HL-60 (cell line): ENCODE measurements at regions not wholly inside any gene's neighbourhood (a gene's known extent, or its start where the extent isn't known, plus 50 kb on each side); places are given as distances from the start of the nearest gene placed in this dataset.

Source experiments
- CTCF ChIP-seq: IDR thresholded peaks from one replicate; pipeline ENCODE4 v1.5.1; 2011; ENCODE audit warnings: low read length, control low read depth, inconsistent platforms; ENCODE audit not compliant: insufficient read depth
- GABPA ChIP-seq: IDR thresholded peaks from 2 replicates; pipeline ENCODE4 v1.6.1; 2012; ENCODE audit warnings: low read depth
- POLR2AphosphoS5 ChIP-seq: IDR thresholded peaks from 2 replicates; pipeline ENCODE4 v1.6.1; 2012; ENCODE audit warnings: low read depth
- REST ChIP-seq: IDR thresholded peaks from 2 replicates; pipeline ENCODE4 v1.6.1; 2012; ENCODE audit warnings: low read depth; ENCODE audit not compliant: insufficient replicate concordance
- SPI1 ChIP-seq: IDR thresholded peaks from 2 replicates; pipeline ENCODE4 v1.6.1; 2012; ENCODE audit warnings: low read depth, mild to moderate bottlenecking, borderline replicate concordance

DNA sequence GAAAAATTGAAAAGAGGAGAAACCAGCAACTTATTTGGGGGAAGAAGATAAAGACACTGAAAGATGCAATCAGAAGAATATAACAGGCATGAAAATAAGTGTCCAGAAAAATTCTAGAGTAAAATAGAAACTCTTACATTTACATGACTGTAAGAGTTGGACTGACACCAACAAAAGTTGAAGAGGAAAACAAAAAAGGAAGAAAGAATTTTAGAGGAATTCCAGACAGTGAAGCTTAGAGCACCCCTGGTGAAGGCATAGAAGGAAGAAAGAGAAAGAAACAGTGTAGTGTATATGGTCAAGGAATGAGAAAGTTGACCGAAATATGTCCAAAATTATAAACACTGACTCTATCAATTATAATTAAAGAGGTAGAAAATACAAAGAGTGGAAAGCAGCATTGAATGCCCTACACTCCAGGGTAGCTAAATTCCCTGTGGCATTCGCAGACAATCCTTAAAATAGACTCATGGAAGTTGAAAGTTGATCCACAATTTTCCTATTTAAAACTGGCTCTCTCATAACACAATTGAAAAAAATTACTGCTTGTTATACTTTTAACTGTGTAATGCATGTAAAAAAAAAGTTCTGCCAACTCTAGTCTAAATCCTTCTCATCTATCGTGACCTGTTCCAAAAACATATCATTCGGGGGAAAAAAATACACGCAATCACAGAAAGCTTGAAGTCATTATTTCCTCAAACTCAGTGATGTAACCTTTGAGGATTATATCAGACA, 102.6 kb upstream of the ABI3BP start:
- TF ChIP-seq REST (no peak), CTCF (no peak), POLR2AphosphoS5 (no peak), GABPA (no peak), SPI1 (no peak)
